ENCODE measurements at regions not wholly inside any gene's neighbourhood (a gene's known extent, or its start where the extent isn't known, plus 50 kb on each side); places are given as distances from the start of the nearest gene placed in this dataset.

DNA sequence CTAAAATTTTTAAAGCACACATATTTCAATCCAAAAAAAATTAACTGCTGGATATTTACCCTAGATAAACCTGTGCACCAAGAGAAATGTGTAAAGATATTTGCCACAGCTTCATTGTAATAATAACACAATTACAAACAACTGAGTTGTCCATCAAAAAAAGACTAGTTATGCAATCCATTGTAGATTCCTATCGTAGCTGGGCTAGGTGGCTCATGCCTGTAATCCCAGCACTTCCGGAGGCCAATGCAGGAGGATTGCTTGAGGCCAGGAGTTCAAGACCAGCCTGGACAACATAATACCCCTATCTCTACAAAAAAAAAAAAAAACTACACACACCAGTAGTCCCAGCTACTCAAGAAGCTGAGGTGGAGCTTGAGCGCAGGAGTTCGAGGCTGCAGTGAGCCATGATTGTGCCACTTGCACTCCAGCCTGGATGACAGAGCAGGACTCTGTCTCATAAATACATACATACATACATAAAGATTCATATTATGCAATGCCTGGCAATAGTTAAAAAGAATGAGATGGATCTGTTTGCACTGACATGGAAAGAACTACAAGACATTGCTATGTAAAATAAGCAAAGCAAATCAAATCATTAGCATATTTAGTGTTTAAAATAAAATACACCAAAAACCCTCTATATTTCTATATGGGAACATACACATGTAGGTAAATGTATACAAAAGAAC is 56.5 kb upstream of the CCDC28A start:
- DNase-seq = no peak

DNA sequence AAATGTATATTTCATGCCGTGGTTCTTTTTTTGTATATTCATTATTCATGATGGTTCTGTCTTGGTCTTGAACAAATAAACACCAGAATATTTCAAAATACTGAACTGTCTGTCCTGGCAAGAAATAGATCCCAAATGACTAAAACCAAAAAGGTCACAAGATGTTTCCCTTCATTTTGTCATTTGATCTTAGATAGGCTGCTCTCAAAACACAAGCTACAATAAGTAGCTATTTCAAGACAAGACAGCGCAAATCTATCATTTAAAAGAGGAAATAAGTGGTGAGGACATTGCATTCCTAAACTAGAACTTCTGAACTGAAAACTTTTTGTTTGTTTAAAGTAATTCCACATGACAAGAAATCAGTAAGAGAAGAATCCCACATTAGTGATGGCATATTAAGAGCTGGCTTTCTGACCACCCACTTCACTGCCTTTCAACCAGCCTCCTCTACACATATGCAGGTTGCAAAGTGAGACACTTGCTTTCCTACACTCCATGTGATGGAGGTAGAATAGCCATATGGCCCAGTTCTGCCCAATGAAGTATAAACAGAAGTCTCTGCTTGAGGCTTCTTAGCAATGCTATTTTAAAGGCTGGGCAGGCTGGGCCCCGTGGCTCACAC is 54.4 kb upstream of the CCDC28A start:
- no peak for DNase-seq

DNA sequence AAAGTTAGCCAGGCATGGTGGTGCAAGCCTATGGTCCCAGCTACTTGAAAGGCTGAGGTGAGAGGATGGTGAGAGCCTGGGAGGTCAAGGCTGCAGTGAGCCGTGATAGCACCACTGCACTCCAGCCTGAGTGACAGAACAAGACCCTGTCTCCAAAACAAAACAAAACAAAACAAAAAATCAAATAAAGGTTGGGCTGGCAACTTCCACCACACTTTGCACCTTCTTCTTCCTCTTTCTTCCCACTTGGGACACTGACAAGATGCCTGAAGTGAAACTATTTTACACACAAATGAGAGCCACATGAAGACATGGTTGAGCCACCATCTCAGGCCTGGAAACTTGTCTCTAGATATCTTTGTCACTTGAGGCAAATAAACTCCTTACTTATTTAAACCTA is 53.8 kb upstream of the CCDC28A start:
- DNase-seq = no peak

DNA sequence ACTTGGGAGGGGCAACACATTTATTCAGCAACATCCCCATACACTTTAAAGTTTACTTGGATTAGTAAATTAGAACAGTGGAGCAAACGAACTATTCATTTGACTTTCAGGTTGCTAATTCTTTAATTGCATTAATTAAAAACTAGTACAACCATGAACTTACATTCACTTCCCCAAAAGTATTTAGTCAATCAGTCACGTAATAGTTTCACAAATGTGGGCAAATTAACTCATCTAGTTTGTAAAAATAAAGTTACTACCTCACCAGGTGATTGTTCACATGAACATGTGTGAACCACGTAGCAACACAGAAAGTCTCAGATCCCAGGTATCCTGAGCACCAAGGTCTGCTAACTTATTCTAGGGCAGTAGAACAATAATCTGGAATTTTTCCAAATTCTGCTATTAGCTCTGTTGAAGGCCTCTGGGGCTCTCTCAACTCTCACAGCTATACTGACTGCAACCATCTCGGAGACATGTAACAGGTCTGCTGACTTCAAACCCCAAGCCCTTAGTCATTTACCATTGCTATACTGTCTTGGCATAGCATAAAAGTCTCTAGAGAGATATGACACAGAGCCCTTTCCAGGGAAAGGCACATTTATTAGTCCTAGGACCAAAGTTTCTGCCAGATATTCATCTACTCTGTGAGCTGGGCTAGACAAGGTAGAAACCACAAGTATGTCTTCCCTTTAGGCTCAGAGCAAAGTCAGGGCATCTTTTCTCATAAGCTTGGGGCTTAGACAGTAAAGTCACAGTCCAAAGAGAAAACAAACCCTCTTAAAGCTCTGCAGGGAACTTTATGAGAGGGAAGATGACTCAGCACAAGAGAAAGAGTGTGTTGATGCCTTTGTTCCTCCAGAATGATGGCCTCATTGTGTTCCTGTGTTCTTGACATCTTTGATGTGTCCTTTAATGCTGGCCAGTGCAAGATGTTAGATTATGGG is 50.9 kb upstream of the CCDC28A start:
- no peak for DNase-seq
